Sigmoid colon (tissue), 4 donors: ENCODE measurements at regions not wholly inside any gene's neighbourhood (a gene's known extent, or its start where the extent isn't known, plus 50 kb on each side); places are given as distances from the start of the nearest gene placed in this dataset.

Source experiments
- CTCF ChIP-seq, 4 experiments: fragments of 450-650 bp in 3 of 4; fragments of 200-600 bp in 1 of 4; IDR thresholded peaks; one replicate each; pipeline ENCODE4 v1.5.1; 2016 to 2019; ENCODE audit warnings: antibody characterized with exemption in 4 of 4, mild to moderate bottlenecking in 3 of 4, moderate library complexity in 2 of 4
- POLR2AphosphoS5 ChIP-seq, 4 donors: sonication (generic); formaldehyde crosslinking; IDR thresholded peaks; one replicate each; pipeline ENCODE4 v1.6.1; 2017; ENCODE audit warnings: antibody characterized with exemption in 4 of 4

DNA sequence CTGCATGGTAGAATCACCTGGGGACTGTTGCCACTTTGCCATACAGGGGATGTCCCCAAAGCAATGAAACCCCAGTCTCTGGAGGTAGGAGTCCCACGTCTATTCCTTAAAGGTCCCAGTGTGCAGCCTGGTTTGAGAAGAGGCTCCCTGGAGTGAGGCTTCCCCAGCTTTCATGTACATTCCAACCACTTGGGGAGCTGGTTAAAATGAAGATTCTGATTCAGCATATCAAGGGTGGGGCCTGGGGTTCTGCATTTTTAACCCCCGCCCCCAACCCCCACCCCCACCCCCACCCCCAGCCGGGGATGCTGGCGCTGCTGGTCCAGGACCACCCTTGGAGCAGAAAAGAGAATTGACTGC lies 241.2 kb downstream of the FOXL1 start:
- TF ChIP-seq CTCF (IDR thresholded peaks at IDR 0.05) (no peak), POLR2AphosphoS5 (IDR thresholded peaks at IDR 0.05) (no peak)
